ENCODE measurements at regions not wholly inside any gene's neighbourhood (a gene's known extent, or its start where the extent isn't known, plus 50 kb on each side); places are given as distances from the start of the nearest gene placed in this dataset.

- TF ChIP-seq, protein P1, sequence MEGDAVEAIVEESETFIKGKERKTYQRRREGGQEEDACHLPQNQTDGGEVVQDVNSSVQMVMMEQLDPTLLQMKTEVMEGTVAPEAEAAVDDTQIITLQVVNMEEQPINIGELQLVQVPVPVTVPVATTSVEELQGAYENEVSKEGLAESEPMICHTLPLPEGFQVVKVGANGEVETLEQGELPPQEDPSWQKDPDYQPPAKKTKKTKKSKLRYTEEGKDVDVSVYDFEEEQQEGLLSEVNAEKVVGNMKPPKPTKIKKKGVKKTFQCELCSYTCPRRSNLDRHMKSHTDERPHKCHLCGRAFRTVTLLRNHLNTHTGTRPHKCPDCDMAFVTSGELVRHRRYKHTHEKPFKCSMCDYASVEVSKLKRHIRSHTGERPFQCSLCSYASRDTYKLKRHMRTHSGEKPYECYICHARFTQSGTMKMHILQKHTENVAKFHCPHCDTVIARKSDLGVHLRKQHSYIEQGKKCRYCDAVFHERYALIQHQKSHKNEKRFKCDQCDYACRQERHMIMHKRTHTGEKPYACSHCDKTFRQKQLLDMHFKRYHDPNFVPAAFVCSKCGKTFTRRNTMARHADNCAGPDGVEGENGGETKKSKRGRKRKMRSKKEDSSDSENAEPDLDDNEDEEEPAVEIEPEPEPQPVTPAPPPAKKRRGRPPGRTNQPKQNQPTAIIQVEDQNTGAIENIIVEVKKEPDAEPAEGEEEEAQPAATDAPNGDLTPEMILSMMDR (IDR thresholded peaks at IDR 0.05), result no peak
- no peak for TF ChIP-seq POLR2A (IDR thresholded peaks at IDR 0.05)
These were observed 526.7 kb upstream of the TOM1L1 start for GRCh38 chr17:54373970-54374369.

All from heart left ventricle (tissue), 13 donors.